Left ventricle myocardium superior (tissue), 1 donor: ENCODE measurements at regions not wholly inside any gene's neighbourhood (a gene's known extent, or its start where the extent isn't known, plus 50 kb on each side); places are given as distances from the start of the nearest gene placed in this dataset.
A peak's percentile ranks its signal among the peaks of the same experiment; 100 is the strongest.
"Not testable (repeated sequence)": the region's sequence is repeated elsewhere in the genome, so short reads cannot be mapped to it uniquely, and the experiment has no call there.

Experiments used
- ATAC-seq: fragments of 200-7000 bp; cut with Tn5 transposase; one replicate; pipeline ENCODE4 v1.9.1; 2020; ENCODE audit warnings: mild to moderate bottlenecking, moderate library complexity
- DNase-seq: peaks from one replicate; pipeline ENCODE4 v3.0.0-alpha.2; 2020
- intact Hi-C: fragments of 100-400 bp; cut with micrococcal nuclease; formaldehyde crosslinking; loops from one replicate; pipeline ENCODE4 v1.11.0; 2022
- donor health status: DM: no; HTN: yes; CAD: no; lungs with severe emphysema.

- DNase-seq (no peak), ATAC-seq (no peak)
- intact Hi-C loops = no loop called here
These were observed 244.9 kb upstream of the ZSWIM2 start for GRCh38 chr2:187093771-187094412.

- no peak for ATAC-seq
- no peak for DNase-seq
- intact Hi-C loops = no loop called here
These were observed 242.7 kb upstream of the ZSWIM2 start for GRCh38 chr2:187091664-187092063.

- DNase-seq (no peak), ATAC-seq (no peak)
- intact Hi-C loops = no loop called here
These were observed 235.6 kb upstream of the ZSWIM2 start for GRCh38 chr2:187084524-187084923.

- no peak for ATAC-seq
- intact Hi-C loops = no loop called here
- DNase-seq = no peak
These were observed 232.5 kb upstream of the ZSWIM2 start for GRCh38 chr2:187081461-187081860.

GRCh38 chr2:187079901-187080300 is 230.9 kb upstream of the ZSWIM2 start:
- intact Hi-C loops = no loop called here
- ATAC-seq (no peak), DNase-seq (no peak)

GRCh38 chr2:187078297-187078696 is 229.3 kb upstream of the ZSWIM2 start:
- intact Hi-C loops = no loop called here
- ATAC-seq (peak; percentile 46), DNase-seq (no peak)

GRCh38 chr2:187075671-187076070 is 226.7 kb upstream of the ZSWIM2 start:
- intact Hi-C loops = no loop called here
- no peak for DNase-seq
- no peak for ATAC-seq

GRCh38 chr2:187075199-187075635 is 226.2 kb upstream of the ZSWIM2 start:
- DNase-seq = no peak
- ATAC-seq = peak; percentile 85

GRCh38 chr2:187058198-187058597 is 209.2 kb upstream of the ZSWIM2 start:
- ATAC-seq (no peak), DNase-seq (no peak)
- intact Hi-C loops = no loop called here

More at GRCh38 chr2:187075199-187075635, 226.2 kb upstream of the ZSWIM2 start:
- intact Hi-C loops = no loop called here

- intact Hi-C loops = no loop called here
- no peak for DNase-seq
- ATAC-seq = no peak
These were observed 208.5 kb upstream of the ZSWIM2 start for GRCh38 chr2:187057466-187057865.

- intact Hi-C loops = no loop called here
- DNase-seq = no peak
- no peak for ATAC-seq
These were observed 207.7 kb upstream of the ZSWIM2 start for GRCh38 chr2:187056416-187057334.

GRCh38 chr2:187055463-187055862 is 206.5 kb upstream of the ZSWIM2 start:
- intact Hi-C loops = no loop called here

GRCh38 chr2:187054501-187055319 is 205.7 kb upstream of the ZSWIM2 start:
- DNase-seq (no peak), ATAC-seq (no peak)
- intact Hi-C loops = no loop called here

More at GRCh38 chr2:187055463-187055862, 206.5 kb upstream of the ZSWIM2 start:
- DNase-seq = no peak
- peak; percentile 30 for ATAC-seq

GRCh38 chr2:187051350-187051749 is 202.4 kb upstream of the ZSWIM2 start:
- intact Hi-C loops = no loop called here
- no peak for DNase-seq
- ATAC-seq = no peak

- DNase-seq = no peak
- no peak for ATAC-seq
- intact Hi-C loops = no loop called here
These were observed 201.5 kb upstream of the ZSWIM2 start for GRCh38 chr2:187050409-187050998.

GRCh38 chr2:187037310-187037709 is 188.3 kb upstream of the ZSWIM2 start:
- intact Hi-C loops = no loop called here
- DNase-seq (no peak), ATAC-seq (no peak)

GRCh38 chr2:187034434-187034833 is 185.5 kb upstream of the ZSWIM2 start:
- no peak for ATAC-seq
- intact Hi-C loops = no loop called here
- DNase-seq = no peak

- no peak for DNase-seq
- ATAC-seq = no peak
- intact Hi-C loops = no loop called here
These were observed 175.8 kb upstream of the ZSWIM2 start for GRCh38 chr2:187024739-187025138.

- intact Hi-C loops, DNase-seq, ATAC-seq: not testable (repeated sequence)
These were observed 175.0 kb upstream of the ZSWIM2 start for GRCh38 chr2:187023996-187024395.
